ENCODE measurements at regions not wholly inside any gene's neighbourhood (a gene's known extent, or its start where the extent isn't known, plus 50 kb on each side); places are given as distances from the start of the nearest gene placed in this dataset.

GRCh38 chrX:7223271-7223670, 75.3 kb upstream of the PUDP start:
- no peak for DNase-seq

GRCh38 chrX:7220121-7220520, 72.2 kb upstream of the PUDP start:
- DNase-seq, result no peak

GRCh38 chrX:7219153-7219705, 71.3 kb upstream of the PUDP start:
- no peak for DNase-seq

- no peak for DNase-seq
These were observed 70.6 kb upstream of the PUDP start for GRCh38 chrX:7218321-7219152.

- no peak for DNase-seq
These were observed 69.1 kb upstream of the PUDP start for GRCh38 chrX:7216981-7217587.

GRCh38 chrX:7215842-7216241, 67.9 kb upstream of the PUDP start:
- DNase-seq, result no peak

GRCh38 chrX:7214251-7214650, 66.3 kb upstream of the PUDP start:
- no peak for DNase-seq

GRCh38 chrX:7205037-7205577, 57.2 kb upstream of the PUDP start:
- no peak for DNase-seq

- no peak for DNase-seq
These were observed 56.7 kb upstream of the PUDP start for GRCh38 chrX:7204619-7205018.

GRCh38 chrX:7202206-7202605, 54.3 kb upstream of the PUDP start:
- no peak for DNase-seq

- DNase-seq, result no peak
These were observed 53.5 kb upstream of the PUDP start for GRCh38 chrX:7201496-7201895.

- DNase-seq, result no peak
These were observed 50.5 kb upstream of the PUDP start for GRCh38 chrX:7198499-7198898.

Measured in amygdala (tissue), 56 donors.